Bronchial epithelial cell (primary cell): ENCODE measurements at regions not wholly inside any gene's neighbourhood (a gene's known extent, or its start where the extent isn't known, plus 50 kb on each side); places are given as distances from the start of the nearest gene placed in this dataset.

ENCODE experiments used
- DNase-seq: peaks from one replicate; pipeline ENCODE4 v3.0.0-alpha.2; 2010; ENCODE audit warnings: low read depth
- FAIRE-seq: peaks from 2 replicates; lab custom pipeline; 2011; peaks lifted over from hg19 to GRCh38; lab: Jason Lieb, UNC
- H3K27me3 ChIP-seq: 2 replicates; pipeline ENCODE4 v1.5.1; 2011; ENCODE audit warnings: low read length; ENCODE audit not compliant: control insufficient read depth, insufficient read depth
- H3K36me3 ChIP-seq: 2 replicates; pipeline ENCODE4 v1.5.1; 2011; ENCODE audit warnings: low read length; ENCODE audit not compliant: control insufficient read depth, insufficient read depth
- H3K4me3 ChIP-seq: 2 replicates; pipeline ENCODE4 v1.5.1; 2011; ENCODE audit warnings: mild to moderate bottlenecking, low read depth, low read length, control low read depth
- TF ChIP-seq, protein P1 (sequence below): IDR thresholded peaks from 2 replicates; pipeline ENCODE4 v1.5.1; 2011; ENCODE audit warnings: mild to moderate bottlenecking, moderate library complexity, low read length, control low read depth, inconsistent platforms; ENCODE audit not compliant: insufficient read depth, severe bottlenecking

DNA sequence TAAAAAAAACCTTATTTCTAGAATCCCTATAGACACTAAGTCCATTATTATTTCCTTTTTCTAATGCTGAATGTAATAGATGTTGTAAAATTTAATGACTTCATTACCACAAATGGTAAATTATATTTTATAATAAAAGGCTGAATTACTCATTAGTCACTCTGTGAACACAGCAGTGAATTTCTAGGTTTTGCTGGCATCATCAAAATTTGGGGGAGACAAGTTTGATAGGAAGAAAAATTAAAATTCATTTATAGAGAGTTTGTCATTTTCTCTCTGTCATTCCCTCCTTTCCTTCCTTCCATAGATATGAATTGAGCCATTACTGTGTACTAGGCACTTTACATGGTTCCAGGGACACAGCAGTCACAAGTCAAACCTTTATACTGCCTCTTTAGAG, 340.9 kb downstream of the TRIB2 start:
- DNase-seq (no peak), FAIRE-seq (no peak)
- Histone ChIP-seq H3K36me3 (no peaks in the 10 kb centered on the region), H3K27me3 (no peaks in the 10 kb centered on the region), H3K4me3 (no peak overlapping the region)
- TF ChIP-seq, protein P1, sequence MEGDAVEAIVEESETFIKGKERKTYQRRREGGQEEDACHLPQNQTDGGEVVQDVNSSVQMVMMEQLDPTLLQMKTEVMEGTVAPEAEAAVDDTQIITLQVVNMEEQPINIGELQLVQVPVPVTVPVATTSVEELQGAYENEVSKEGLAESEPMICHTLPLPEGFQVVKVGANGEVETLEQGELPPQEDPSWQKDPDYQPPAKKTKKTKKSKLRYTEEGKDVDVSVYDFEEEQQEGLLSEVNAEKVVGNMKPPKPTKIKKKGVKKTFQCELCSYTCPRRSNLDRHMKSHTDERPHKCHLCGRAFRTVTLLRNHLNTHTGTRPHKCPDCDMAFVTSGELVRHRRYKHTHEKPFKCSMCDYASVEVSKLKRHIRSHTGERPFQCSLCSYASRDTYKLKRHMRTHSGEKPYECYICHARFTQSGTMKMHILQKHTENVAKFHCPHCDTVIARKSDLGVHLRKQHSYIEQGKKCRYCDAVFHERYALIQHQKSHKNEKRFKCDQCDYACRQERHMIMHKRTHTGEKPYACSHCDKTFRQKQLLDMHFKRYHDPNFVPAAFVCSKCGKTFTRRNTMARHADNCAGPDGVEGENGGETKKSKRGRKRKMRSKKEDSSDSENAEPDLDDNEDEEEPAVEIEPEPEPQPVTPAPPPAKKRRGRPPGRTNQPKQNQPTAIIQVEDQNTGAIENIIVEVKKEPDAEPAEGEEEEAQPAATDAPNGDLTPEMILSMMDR: no peak

DNA sequence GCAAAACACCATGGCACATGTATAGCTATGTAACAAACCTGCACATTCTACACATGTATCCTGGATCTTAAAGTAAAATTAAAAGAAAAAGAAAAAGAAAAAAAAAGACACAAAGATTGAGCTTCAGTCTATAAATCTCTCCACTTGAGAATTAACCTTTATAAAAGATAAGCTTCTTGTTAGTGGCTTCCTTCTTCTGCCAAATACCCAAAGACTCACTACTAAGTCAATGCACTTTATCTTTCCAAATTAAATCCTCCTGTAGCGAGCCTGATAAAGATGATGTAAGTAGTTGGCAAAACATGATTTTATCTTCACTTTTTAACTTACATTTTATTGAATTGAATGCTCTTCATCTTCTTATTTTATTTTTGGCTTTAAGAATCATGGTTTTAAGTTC, 349.9 kb downstream of the TRIB2 start:
- FAIRE-seq (no peak), DNase-seq (no peak)
- TF ChIP-seq, protein P1: no peak
- no peaks in the 10 kb centered on the region for H3K36me3 ChIP-seq
- no peaks in the 10 kb centered on the region for H3K27me3 ChIP-seq
- H3K4me3 ChIP-seq: no peak overlapping the region

DNA sequence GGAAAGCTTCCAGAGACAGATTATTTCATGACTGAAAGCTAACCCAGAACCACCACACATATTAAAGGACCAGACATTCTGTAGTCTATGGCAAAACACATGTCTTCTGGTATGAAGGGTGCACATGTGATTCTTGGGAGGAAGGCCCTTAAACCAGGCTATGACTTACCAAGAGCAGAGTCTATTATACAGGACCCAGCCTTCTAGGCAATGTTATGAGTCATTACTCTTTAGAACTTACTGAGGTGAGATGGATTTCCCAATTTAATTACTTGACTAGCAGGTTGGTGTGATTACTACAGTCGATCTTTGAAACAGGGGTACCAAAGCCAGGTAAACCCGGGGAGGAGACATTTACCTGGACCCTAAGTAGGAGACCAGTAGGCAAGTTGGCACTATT, 350.8 kb downstream of the TRIB2 start:
- TF ChIP-seq, protein P1: no peak
- DNase-seq (peak; percentile 62), FAIRE-seq (no peak)
- Histone ChIP-seq H3K36me3 (no peaks in the 10 kb centered on the region), H3K27me3 (no peaks in the 10 kb centered on the region), H3K4me3 (no peak overlapping the region)

DNA sequence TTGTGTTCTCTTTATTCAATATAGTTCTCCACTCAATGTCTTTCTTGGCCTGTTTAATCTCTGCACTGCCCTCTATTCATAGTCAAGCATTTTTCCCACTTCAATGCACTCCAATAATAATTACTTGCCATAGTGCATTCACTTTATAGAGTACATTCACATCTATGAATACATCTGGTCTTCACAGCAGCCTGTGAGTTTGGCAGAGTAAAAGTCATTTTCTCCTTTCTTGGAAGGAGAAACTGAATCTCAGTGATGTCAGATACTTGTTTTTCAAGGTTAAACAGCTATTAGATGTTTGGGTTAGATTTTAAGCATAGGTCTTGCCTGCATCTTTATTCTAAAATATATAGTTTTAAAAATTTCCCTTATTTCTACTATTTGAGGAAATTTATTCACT, 373.2 kb downstream of the TRIB2 start:
- Histone ChIP-seq H3K36me3 (no peaks in the 10 kb centered on the region), H3K27me3 (no peaks in the 10 kb centered on the region), H3K4me3 (no peak overlapping the region)
- TF ChIP-seq, protein P1: no peak
- DNase-seq: no peak
- no peak for FAIRE-seq

DNA sequence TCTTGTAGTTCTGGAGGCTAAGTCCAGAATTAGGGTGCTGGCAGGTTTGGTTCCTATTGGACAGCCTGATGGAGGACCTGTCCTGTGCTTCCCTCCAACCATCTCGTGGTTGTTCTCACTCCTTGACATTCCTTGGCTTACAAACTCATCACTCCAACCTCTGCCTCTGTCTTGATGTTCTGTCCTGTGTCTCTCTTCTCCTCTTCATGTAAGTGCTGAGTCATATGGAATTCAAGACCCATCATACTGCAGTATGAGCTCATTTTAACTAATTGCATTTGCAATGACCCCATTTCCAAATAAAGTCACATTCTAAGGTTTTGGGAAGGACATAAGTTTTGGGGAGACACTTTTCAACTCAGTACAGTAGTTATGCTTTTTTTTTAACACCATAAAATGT, 374.7 kb downstream of the TRIB2 start:
- no peaks in the 10 kb centered on the region for H3K27me3 ChIP-seq
- peak; percentile 16 for DNase-seq
- no peaks in the 10 kb centered on the region for H3K36me3 ChIP-seq
- TF ChIP-seq, protein P1: no peak
- peak; percentile 13 for FAIRE-seq
- no peak overlapping the region for H3K4me3 ChIP-seq

DNA sequence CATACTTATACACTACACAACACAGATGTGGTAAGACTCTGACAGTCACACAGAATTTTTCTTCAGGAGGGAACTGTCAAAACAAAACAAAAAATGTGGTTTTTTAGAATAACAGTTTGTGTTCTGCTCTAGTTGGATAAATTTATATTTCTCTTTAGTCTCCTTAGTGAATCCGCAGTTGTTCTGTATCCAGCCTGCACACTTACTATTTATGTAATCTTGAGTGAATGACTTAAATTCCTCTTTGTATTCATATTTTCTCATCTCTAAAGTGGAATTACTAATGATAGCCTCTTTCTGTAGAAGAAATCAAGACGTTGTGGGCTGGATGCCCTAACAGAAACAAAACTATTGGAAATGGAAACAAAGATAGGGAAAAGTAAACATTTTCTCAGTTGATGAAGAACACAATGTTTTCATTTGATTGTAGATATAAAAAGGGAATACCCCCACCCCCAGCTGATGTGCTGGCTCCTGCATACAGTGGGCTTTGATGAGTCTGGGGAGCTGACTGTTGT, 375.2 kb downstream of the TRIB2 start:
- Histone ChIP-seq H3K4me3 (no peak overlapping the region), H3K36me3 (no peaks in the 10 kb centered on the region), H3K27me3 (no peaks in the 10 kb centered on the region)
- DNase-seq: no peak
- TF ChIP-seq, protein P1: no peak
- FAIRE-seq: no peak
